H1 (cell line): ENCODE measurements at regions not wholly inside any gene's neighbourhood (a gene's known extent, or its start where the extent isn't known, plus 50 kb on each side); places are given as distances from the start of the nearest gene placed in this dataset.

ENCODE experiments used
- CTCF ChIA-PET: fragments of 300-600 bp; sonication (Branson Sonifier 250); formaldehyde crosslinking; loops from one replicate; lab custom pipeline; 2021; ENCODE audit not compliant: partially characterized antibody; lab: Charles Lee
- POLR2A ChIA-PET: fragments of 300-600 bp; sonication (Branson Sonifier 250); formaldehyde crosslinking; loops from one replicate; lab custom pipeline; 2021; ENCODE audit warnings: inconsistent platforms; ENCODE audit not compliant: partially characterized antibody; lab: Charles Lee
- DNase-seq, 2 experiments: peaks; one replicate each; pipeline versions ENCODE4 v3.0.0 to v3.0.0-alpha.2; 2010 to 2022; ENCODE audit warnings: low spot score in 2 of 2, low read depth in 1 of 2, mixed read lengths in 1 of 2
- FAIRE-seq: peaks from 2 replicates; lab custom pipeline; 2011; peaks lifted over from hg19 to GRCh38; lab: Jason Lieb, UNC
- H2AFZ ChIP-seq: 2 replicates; pipeline ENCODE4 v1.8.1; 2012; ENCODE audit warnings: low read length, inconsistent platforms
- H2AK5ac ChIP-seq: 2 replicates; pipeline ENCODE4 v1.6.1; 2013; ENCODE audit warnings: low read depth, low read length
- H2BK120ac ChIP-seq: replicated peaks from 2 replicates; pipeline ENCODE3; 2013; ENCODE audit warnings: low read depth, low read length, inconsistent platforms
- H2BK12ac ChIP-seq: 2 replicates; pipeline ENCODE4 v1.6.1; 2013; ENCODE audit warnings: low read depth, low read length
- H2BK15ac ChIP-seq: 2 replicates; pipeline ENCODE4 v1.6.1; 2013; ENCODE audit warnings: low read length
- H2BK20ac ChIP-seq: 2 replicates; pipeline ENCODE4 v1.6.1; 2013; ENCODE audit warnings: low read length
- H2BK5ac ChIP-seq: 2 replicates; pipeline ENCODE4 v1.6.1; 2013; ENCODE audit warnings: low read depth, low read length
- H3K14ac ChIP-seq: 2 replicates; pipeline ENCODE4 v1.6.1; 2013; ENCODE audit warnings: inconsistent platforms; ENCODE audit not compliant: insufficient read length
- H3K18ac ChIP-seq: 2 replicates; pipeline ENCODE4 v1.6.1; 2013; ENCODE audit warnings: low read length; ENCODE audit errors: extremely low read depth
- H3K23ac ChIP-seq: 2 replicates; pipeline ENCODE4 v1.6.1; 2013; ENCODE audit warnings: inconsistent platforms; ENCODE audit not compliant: insufficient read length
- H3K23me2 ChIP-seq: 2 replicates; pipeline ENCODE4 v1.6.1; 2013; ENCODE audit warnings: low read depth, low read length
- H3K27ac ChIP-seq: 2 replicates; pipeline ENCODE4 v1.6.1; 2011; ENCODE audit warnings: low read depth, low read length, inconsistent platforms
- H3K27me3 ChIP-seq, 4 experiments: replicated peaks in 1 of 4; 1 replicate in 1 of 4; 2 replicates in 3 of 4; pipeline versions ENCODE4 v1.6.1 to v1.8.1; 2011 to 2013; ENCODE audit warnings: low read length in 3 of 4, mild to moderate bottlenecking in 3 of 4, inconsistent platforms in 2 of 4, mixed read lengths in 2 of 4, moderate library complexity in 1 of 4; ENCODE audit not compliant: control insufficient read depth in 3 of 4, insufficient read depth in 3 of 4; ENCODE audit errors: extremely low read depth in 1 of 4
- H3K36me3 ChIP-seq, 4 experiments: 2 replicates each; pipeline versions ENCODE4 v1.6.1 to v1.8.1; 2011 to 2013; ENCODE audit warnings: mild to moderate bottlenecking in 4 of 4, low read length in 3 of 4, moderate library complexity in 2 of 4, control low read depth in 1 of 4, inconsistent platforms in 1 of 4; ENCODE audit not compliant: insufficient read depth in 4 of 4, control insufficient read depth in 2 of 4
- H3K4ac ChIP-seq: replicated peaks from 2 replicates; pipeline ENCODE3; 2013; ENCODE audit warnings: low read length, low read depth, mixed read lengths, inconsistent platforms; ENCODE audit not compliant: insufficient read length
- H3K4me1 ChIP-seq, 4 experiments: replicated peaks in 1 of 4; 1 replicate in 1 of 4; 2 replicates in 3 of 4; pipeline versions ENCODE4 v1.6.1 to v1.8.1; 2011 to 2013; ENCODE audit warnings: low read length in 3 of 4, inconsistent platforms in 2 of 4, mixed read lengths in 1 of 4; ENCODE audit not compliant: insufficient read depth in 4 of 4, control insufficient read depth in 3 of 4
- H3K4me2 ChIP-seq, 2 experiments: 2 replicates each; pipeline versions ENCODE4 v1.6.1 to v1.8.1; 2011 to 2013; ENCODE audit warnings: low read depth in 2 of 2, low read length in 2 of 2, control low read depth in 1 of 2, inconsistent platforms in 1 of 2, mild to moderate bottlenecking in 1 of 2; ENCODE audit not compliant: insufficient read depth in 1 of 2
- H3K4me3 ChIP-seq, 4 experiments: fragments of 200-600, 300-600 bp in 1 of 4; sonication (generic), shearing (Covaris generic), sonication (Bioruptor Twin) in 1 of 4; 2 replicates each; pipeline versions ENCODE4 v1.5.1 to v1.8.1; 2011 to 2016; ENCODE audit warnings: low read length in 4 of 4, low read depth in 3 of 4, control low read depth in 2 of 4, inconsistent platforms in 2 of 4, mild to moderate bottlenecking in 2 of 4, mixed read lengths in 1 of 4, moderate library complexity in 1 of 4; ENCODE audit not compliant: insufficient read depth in 2 of 4; ENCODE audit errors: extremely low read depth in 1 of 4
- H3K56ac ChIP-seq: replicated peaks from 2 replicates; pipeline ENCODE3; 2013; ENCODE audit warnings: low read depth, mild to moderate bottlenecking, mixed read lengths, low read length, inconsistent platforms; ENCODE audit not compliant: insufficient read length
- H3K79me1 ChIP-seq: 2 replicates; pipeline ENCODE4 v1.6.1; 2013; ENCODE audit warnings: low read depth, low read length, control low read depth
- H3K79me2 ChIP-seq, 2 experiments: 2 replicates each; pipeline versions ENCODE4 v1.6.1 to v1.8.1; 2012 to 2013; ENCODE audit warnings: low read length in 2 of 2, mild to moderate bottlenecking in 2 of 2, inconsistent platforms in 1 of 2; ENCODE audit not compliant: insufficient read depth in 2 of 2, control insufficient read depth in 1 of 2
- H3K9ac ChIP-seq, 4 experiments: replicated peaks in 1 of 4; 1 replicate in 1 of 4; 2 replicates in 3 of 4; pipeline versions ENCODE4 v1.6.1 to v1.8.1; 2011 to 2013; ENCODE audit warnings: low read depth in 3 of 4, low read length in 3 of 4, control low read depth in 2 of 4, mild to moderate bottlenecking in 2 of 4, moderate library complexity in 2 of 4, inconsistent platforms in 1 of 4; ENCODE audit errors: extremely low read depth in 1 of 4
- H3K9me3 ChIP-seq, 2 experiments: 2 replicates each; pipeline versions ENCODE4 v1.6.1 to v1.8.1; 2012 to 2013; ENCODE audit warnings: mild to moderate bottlenecking in 2 of 2, moderate library complexity in 2 of 2, control low read depth in 1 of 2, inconsistent platforms in 1 of 2, low read depth in 1 of 2, low read length in 1 of 2, mixed read lengths in 1 of 2; ENCODE audit not compliant: insufficient read depth in 2 of 2
- H4K20me1 ChIP-seq, 2 experiments: replicated peaks in 1 of 2; 2 replicates each; pipeline versions ENCODE3 to v1.8.1; 2011 to 2013; ENCODE audit warnings: inconsistent platforms in 2 of 2, low read length in 2 of 2, mild to moderate bottlenecking in 1 of 2; ENCODE audit not compliant: insufficient read depth in 2 of 2, control insufficient read depth in 1 of 2
- H4K5ac ChIP-seq: 2 replicates; pipeline ENCODE4 v1.6.1; 2013; ENCODE audit warnings: low read length, low read depth, mixed read lengths, inconsistent platforms; ENCODE audit not compliant: insufficient read length
- H4K8ac ChIP-seq: 2 replicates; pipeline ENCODE4 v1.8.0; 2013; ENCODE audit warnings: mild to moderate bottlenecking, moderate library complexity, low read length, inconsistent platforms; ENCODE audit not compliant: insufficient read depth; ENCODE audit errors: extremely low read depth
- H4K91ac ChIP-seq: replicated peaks from 2 replicates; pipeline ENCODE3; 2013; ENCODE audit warnings: low read length, mixed read lengths, inconsistent platforms; ENCODE audit not compliant: insufficient read length
- ATF2 ChIP-seq: IDR thresholded peaks from 2 replicates; pipeline ENCODE4 v1.6.1; 2012; ENCODE audit warnings: low read length, inconsistent platforms
- BACH1 ChIP-seq: IDR thresholded peaks from 2 replicates; pipeline ENCODE4 v1.6.1; 2012; ENCODE audit warnings: low read length, improper control_type of control experiment
- BCL11A ChIP-seq, 2 experiments: IDR thresholded peaks; one replicate each; pipeline ENCODE4 v1.6.1; 2011; ENCODE audit warnings: low read depth in 2 of 2, low read length in 2 of 2, mild to moderate bottlenecking in 2 of 2
- BRCA1 ChIP-seq: IDR thresholded peaks from 2 replicates; pipeline ENCODE4 v1.6.1; 2012; ENCODE audit warnings: low read depth, low read length, improper control_type of control experiment
- CBX8 ChIP-seq: fragments of 300-800, 300-1000 bp; sonication (generic); IDR thresholded peaks from 2 replicates; pipeline ENCODE4 v1.7.1; 2016; ENCODE audit warnings: low read depth, low read length, borderline replicate concordance
- KDM4A ChIP-seq: IDR thresholded peaks from one replicate; pipeline ENCODE4 v1.7.1; 2012; ENCODE audit warnings: low read depth, mild to moderate bottlenecking, moderate library complexity, low read length, inconsistent platforms; ENCODE audit not compliant: severe bottlenecking
- RNF2 ChIP-seq: fragments of 200-900, 300-1000 bp; sonication (generic); IDR thresholded peaks from 2 replicates; pipeline ENCODE4 v1.7.1; 2016; ENCODE audit warnings: borderline replicate concordance, low read depth, mild to moderate bottlenecking, antibody characterized with exemption, low read length; ENCODE audit not compliant: poor library complexity, severe bottlenecking; ENCODE audit errors: missing control alignments
- SP4 ChIP-seq: IDR thresholded peaks from 2 replicates; pipeline ENCODE4 v1.6.1; 2012; ENCODE audit warnings: low read length, inconsistent platforms
- TBP ChIP-seq: IDR thresholded peaks from 2 replicates; pipeline ENCODE4 v1.6.1; 2011; ENCODE audit warnings: low read depth, low read length, improper control_type of control experiment
- USF2 ChIP-seq: IDR thresholded peaks from 2 replicates; pipeline ENCODE4 v1.6.1; 2011; ENCODE audit warnings: low read length, improper control_type of control experiment
- WGBS, 2 experiments: shearing (Covaris generic) in 1 of 2; methylation state at CpG; one replicate each; pipeline versions ENCODE4 v1.1.6 to v1.1.7; 2013 to 2015; ENCODE audit warnings: low lambda C conversion rate in 2 of 2, mixed read lengths in 2 of 2, inconsistent platforms in 1 of 2, low coverage in 1 of 2, missing lambda C conversion rate in 1 of 2; ENCODE audit not compliant: insufficient replicate concordance in 2 of 2, insufficient coverage in 1 of 2, insufficient read length in 1 of 2; ENCODE audit errors: extremely low coverage in 1 of 2, missing lambda C conversion rate in 1 of 2; 5-methylcytosine and 5-hydroxymethylcytosine counted together

DNA sequence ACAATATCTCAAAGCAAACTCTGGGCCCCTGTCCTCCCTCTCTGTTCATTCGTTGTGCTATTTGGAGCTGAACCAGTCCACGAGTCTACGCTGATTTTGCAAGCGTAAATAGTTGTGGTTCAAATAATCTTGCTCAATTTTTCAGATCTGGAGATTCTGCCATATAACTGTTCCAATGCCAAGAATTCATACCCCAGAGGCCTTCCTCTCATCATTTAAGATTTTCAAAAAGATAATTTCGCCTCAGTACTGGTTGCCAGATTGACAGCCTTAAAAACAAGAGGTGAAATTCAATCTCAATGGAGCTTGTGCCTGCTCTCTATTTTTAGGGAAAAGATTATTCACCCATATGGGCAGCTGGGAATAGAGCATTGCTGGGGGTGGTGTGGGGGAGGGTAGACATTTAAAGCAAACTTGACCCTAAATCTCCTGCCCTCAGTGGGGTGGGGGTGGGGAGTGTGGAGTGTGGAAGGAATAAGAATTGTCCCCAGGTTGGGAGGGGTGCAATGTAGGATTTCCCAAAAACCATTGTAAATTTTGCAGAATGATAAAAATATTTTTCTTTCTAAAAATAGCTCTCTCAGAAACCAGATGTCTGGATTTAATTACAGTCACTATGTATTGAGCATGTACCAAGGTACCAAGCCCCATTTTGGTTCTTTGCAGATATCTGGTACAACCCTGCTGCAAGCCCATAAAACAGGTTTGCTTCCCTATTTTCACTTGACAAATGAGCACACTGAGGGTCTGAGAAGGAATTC lies 104.7 kb upstream of the EEPD1 start:
- Histone ChIP-seq H3K56ac (no peak overlapping the region), H3K79me2 (no peaks in the 10 kb centered on the region), H3K27ac (no peak overlapping the region), H3K23me2 (no peaks in the 10 kb centered on the region), H2BK5ac (no peak overlapping the region), H3K14ac (no peak overlapping the region), H3K9ac (no peak overlapping the region), H2BK12ac (no peak overlapping the region), H2BK120ac (no peak overlapping the region), H4K8ac (no peak overlapping the region), H2BK20ac (no peak overlapping the region), H3K4me1 (peaks cover 2 to 14% (median 6%) of the 10 kb centered on the region in 4 experiments; a peak in 4 of 7 replicates), H3K27me3 (no peaks in the 10 kb centered on the region), H3K23ac (no peak overlapping the region), H4K5ac (no peak overlapping the region), H2AK5ac (no peak overlapping the region), H3K18ac (no peak overlapping the region), H2BK15ac (no peak overlapping the region), H3K36me3 (no peaks in the 10 kb centered on the region), H3K9me3 (no peaks in the 10 kb centered on the region), H3K79me1 (no peaks in the 10 kb centered on the region), H3K4me2 (no peak overlapping the region), H3K4ac (no peak overlapping the region), H4K20me1 (no peaks in the 10 kb centered on the region), H4K91ac (no peak overlapping the region), H3K4me3 (no peak overlapping the region), H2AFZ (no peak overlapping the region)
- 94% methylated on average over 5 of the region's 5 CpGs; no CpG with 5 or more reads in 1 of the 2 experiments for WGBS, 2 experiments
- ChIA-PET POLR2A (interaction anchor here (1.2 kb wide), 1 partner anchor 11 kb away, joined by 4 read pairs; no protein-coding TSS in a partner anchor), CTCF (interaction anchor here (0.8 to 2.5 kb wide), 11 partner anchors 8 to 266 kb away, joined by 3 to 12 read pairs (median 5); no protein-coding TSS in a partner anchor)
- DNase-seq (no peak), FAIRE-seq (no peak)
- no peak for TF ChIP-seq BRCA1
- TF ChIP-seq TBP = no peak
- no peak for TF ChIP-seq CBX8
- no peak for TF ChIP-seq USF2
- TF ChIP-seq SP4 = no peak
- TF ChIP-seq BCL11A (IDR thresholded peaks at IDR 0.05; ENCODE audit: low read depth in 2 of 2, low read length in 2 of 2) = no peak
- no peak for TF ChIP-seq ATF2
- no peak for TF ChIP-seq RNF2
- TF ChIP-seq KDM4A = no peak
- no peak for TF ChIP-seq BACH1
